AG09319 (cell line): ENCODE measurements at regions not wholly inside any gene's neighbourhood (a gene's known extent, or its start where the extent isn't known, plus 50 kb on each side); places are given as distances from the start of the nearest gene placed in this dataset.

ENCODE experiments used
- DNase-seq: peaks from one replicate; pipeline ENCODE4 v3.0.0-alpha.2; 2010; ENCODE audit warnings: low read depth; ENCODE audit errors: extremely low read depth
- TF ChIP-seq, protein P1 (sequence below): IDR thresholded peaks from 2 replicates; pipeline ENCODE4 v1.5.1; 2011; ENCODE audit warnings: low read depth, mild to moderate bottlenecking, inconsistent platforms, low read length, moderate library complexity

- no peak for DNase-seq
- TF ChIP-seq, protein P1, sequence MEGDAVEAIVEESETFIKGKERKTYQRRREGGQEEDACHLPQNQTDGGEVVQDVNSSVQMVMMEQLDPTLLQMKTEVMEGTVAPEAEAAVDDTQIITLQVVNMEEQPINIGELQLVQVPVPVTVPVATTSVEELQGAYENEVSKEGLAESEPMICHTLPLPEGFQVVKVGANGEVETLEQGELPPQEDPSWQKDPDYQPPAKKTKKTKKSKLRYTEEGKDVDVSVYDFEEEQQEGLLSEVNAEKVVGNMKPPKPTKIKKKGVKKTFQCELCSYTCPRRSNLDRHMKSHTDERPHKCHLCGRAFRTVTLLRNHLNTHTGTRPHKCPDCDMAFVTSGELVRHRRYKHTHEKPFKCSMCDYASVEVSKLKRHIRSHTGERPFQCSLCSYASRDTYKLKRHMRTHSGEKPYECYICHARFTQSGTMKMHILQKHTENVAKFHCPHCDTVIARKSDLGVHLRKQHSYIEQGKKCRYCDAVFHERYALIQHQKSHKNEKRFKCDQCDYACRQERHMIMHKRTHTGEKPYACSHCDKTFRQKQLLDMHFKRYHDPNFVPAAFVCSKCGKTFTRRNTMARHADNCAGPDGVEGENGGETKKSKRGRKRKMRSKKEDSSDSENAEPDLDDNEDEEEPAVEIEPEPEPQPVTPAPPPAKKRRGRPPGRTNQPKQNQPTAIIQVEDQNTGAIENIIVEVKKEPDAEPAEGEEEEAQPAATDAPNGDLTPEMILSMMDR: no peak
Observed at GRCh38 chrX:9114245-9114644, 80.3 kb upstream of the FAM9B start.

GRCh38 chrX:9117851-9118250 lies 83.9 kb upstream of the FAM9B start:
- DNase-seq: no peak
- TF ChIP-seq, protein P1: no peak

DNA sequence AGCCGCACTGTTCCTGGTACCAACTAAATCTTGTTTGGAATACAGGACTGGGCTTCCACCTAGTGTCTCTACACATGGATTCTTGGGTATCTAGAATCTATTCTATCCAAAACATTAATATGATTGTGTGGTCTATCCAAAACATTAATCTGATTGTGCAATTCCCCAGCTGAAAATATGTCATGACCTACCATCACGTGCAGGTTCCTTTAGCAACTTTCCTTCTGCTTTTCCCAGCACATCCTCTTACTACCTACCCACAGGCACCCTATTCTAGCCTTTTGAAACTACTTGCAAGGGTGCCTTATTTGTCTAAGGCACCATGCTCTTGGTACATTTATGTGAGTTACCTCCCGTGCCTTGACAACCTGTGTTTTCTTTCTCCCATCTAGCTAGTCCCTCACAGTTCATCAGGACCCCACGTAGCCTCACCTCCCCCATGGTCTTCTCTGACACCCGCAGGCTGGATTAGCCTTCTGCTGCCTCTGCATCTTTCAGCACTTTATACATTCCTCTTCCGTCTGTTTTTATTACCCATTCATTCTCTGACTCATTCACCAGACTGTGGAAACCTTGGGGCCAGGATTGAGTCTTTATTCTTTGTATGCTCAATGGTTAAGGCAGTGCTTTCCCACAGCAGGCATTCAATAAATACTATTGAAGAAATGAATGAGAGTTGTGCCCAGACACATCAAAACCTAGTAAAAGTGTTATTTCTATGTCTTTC lies 88.8 kb upstream of the FAM9B start:
- DNase-seq: no peak
- TF ChIP-seq, protein P1: no peak

GRCh38 chrX:9127986-9128385 lies 94.1 kb upstream of the FAM9B start:
- TF ChIP-seq, protein P1: no peak
- DNase-seq: no peak

DNA sequence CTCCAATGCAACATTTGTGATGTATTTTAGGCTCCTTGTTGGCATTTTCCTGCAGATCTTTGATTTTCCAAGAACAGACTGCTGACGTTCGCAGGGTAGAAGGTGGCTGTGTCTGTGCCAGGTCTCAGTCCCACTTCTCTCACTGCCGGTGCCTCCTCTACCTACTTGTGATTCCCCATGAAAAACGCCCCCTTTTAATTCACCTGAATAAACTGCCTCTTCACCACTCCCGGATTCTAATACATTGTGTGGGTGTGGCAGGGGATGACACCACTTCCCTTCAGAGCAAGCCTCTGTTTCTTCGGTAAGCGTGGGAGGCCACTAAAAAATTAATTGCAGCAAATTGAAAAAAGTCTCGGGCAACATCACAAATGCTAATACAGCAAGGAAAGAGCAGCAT lies 96.1 kb upstream of the FAM9B start:
- TF ChIP-seq, protein P1: no peak
- no peak for DNase-seq

DNA sequence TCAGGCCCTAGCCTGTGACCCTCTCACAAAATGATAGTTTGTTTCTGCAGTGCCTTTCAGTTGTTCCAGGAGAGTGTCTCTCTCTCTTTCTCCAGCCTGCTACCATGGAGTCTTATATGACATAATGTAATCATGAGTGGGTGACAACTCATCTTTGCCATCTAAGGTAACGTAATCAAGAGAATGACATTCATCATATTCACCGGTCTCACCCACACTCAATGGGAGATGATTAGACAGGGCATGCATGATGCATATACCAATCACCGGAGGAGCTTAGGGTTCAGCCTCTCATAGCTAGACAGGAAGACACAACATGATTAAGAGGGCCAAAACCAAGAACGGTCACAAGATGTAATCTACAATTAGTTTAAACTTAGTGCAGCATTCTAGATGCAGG lies 97.1 kb upstream of the FAM9B start:
- no peak for DNase-seq
- TF ChIP-seq, protein P1: no peak

DNA sequence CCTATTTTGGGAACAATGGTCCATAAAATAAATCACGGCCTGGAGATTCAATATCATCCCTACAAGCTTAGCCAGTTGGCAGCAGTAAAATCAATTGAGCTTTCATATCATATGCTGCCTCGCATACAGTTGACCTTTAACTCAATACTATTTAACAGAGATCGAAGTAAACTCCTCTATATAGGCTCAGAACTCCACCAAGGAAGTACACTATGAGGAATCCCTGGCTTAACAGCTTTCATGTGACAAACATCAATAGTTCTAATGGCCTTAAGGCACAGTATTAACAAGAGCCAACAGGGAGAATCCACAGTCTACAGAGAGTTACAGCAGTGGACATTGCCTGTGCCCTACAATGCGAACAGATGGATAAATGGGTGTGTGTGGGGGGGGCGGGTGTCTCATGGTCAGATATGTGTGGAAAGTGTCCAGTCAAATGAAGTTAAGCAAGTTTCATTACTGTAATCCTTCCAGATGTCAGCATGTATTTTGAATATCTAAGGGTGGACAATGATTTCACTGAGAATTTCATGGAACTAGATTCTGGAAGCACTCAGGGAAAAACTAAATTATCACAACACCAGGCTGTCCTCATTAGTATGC lies 98.2 kb upstream of the FAM9B start:
- TF ChIP-seq, protein P1: no peak
- DNase-seq: no peak
